CD8-positive, alpha-beta memory T cell (primary cell): ENCODE measurements at regions not wholly inside any gene's neighbourhood (a gene's known extent, or its start where the extent isn't known, plus 50 kb on each side); places are given as distances from the start of the nearest gene placed in this dataset.
"Not testable (repeated sequence)": the region's sequence is repeated elsewhere in the genome, so short reads cannot be mapped to it uniquely, and the experiment has no call there.

Experiments
- CTCF ChIA-PET: fragments of 350-600 bp; sonication (Branson Sonifier 250); formaldehyde crosslinking; loops from one replicate; lab custom pipeline; 2021; ENCODE audit warnings: antibody characterized with exemption; lab: Charles Lee
- POLR2A ChIA-PET: fragments of 350-600 bp; sonication (Branson Sonifier 250); formaldehyde crosslinking; loops from one replicate; lab custom pipeline; 2021; ENCODE audit warnings: antibody characterized with exemption; lab: Charles Lee
- DNase-seq, 5 donors: peaks; one replicate each; pipeline versions ENCODE4 v3.0.0 to v3.0.0-alpha.2; 2020 to 2022; ENCODE audit warnings: mixed read lengths in 1 of 5
- H3K27ac ChIP-seq: one replicate; pipeline ENCODE4 v1.7.0; 2013; ENCODE audit warnings: low read depth, mild to moderate bottlenecking, low read length, moderate library complexity
- H3K27me3 ChIP-seq: 2 replicates; pipeline ENCODE4 v1.7.0; 2013; ENCODE audit warnings: low read length, mild to moderate bottlenecking; ENCODE audit not compliant: insufficient read depth, poor library complexity, severe bottlenecking
- H3K36me3 ChIP-seq: 2 replicates; pipeline ENCODE4 v1.7.0; 2013; ENCODE audit warnings: mild to moderate bottlenecking, low read length, moderate library complexity; ENCODE audit not compliant: insufficient read depth
- H3K4me1 ChIP-seq: 2 replicates; pipeline ENCODE4 v1.7.0; 2013; ENCODE audit warnings: mild to moderate bottlenecking, low read length, moderate library complexity; ENCODE audit not compliant: insufficient read depth
- H3K4me3 ChIP-seq: 2 replicates; pipeline ENCODE4 v1.7.0; 2013; ENCODE audit warnings: mild to moderate bottlenecking, low read length
- H3K9me3 ChIP-seq: 2 replicates; pipeline ENCODE4 v1.7.0; 2013; ENCODE audit warnings: mild to moderate bottlenecking, low read length
- H3K27ac Mint-ChIP-seq, 8 donors: one replicate each; pipeline ENCODE4 v1.8.0; 2020 to 2021; ENCODE audit warnings: mixed read lengths in 8 of 8, mild to moderate bottlenecking in 6 of 8, inconsistent platforms in 3 of 8, moderate library complexity in 3 of 8
- H3K27me3 Mint-ChIP-seq, 2 donors: one replicate each; pipeline ENCODE4 v1.8.0; 2020 to 2021; ENCODE audit warnings: mixed read lengths in 2 of 2, mild to moderate bottlenecking in 1 of 2, moderate library complexity in 1 of 2
- H3K36me3 Mint-ChIP-seq, 3 donors: one replicate each; pipeline ENCODE4 v1.8.0; 2020 to 2021; ENCODE audit warnings: mixed read lengths in 3 of 3, inconsistent platforms in 1 of 3, mild to moderate bottlenecking in 1 of 3
- H3K4me1 Mint-ChIP-seq, 3 donors: one replicate each; pipeline ENCODE4 v1.8.0; 2020 to 2021; ENCODE audit warnings: mixed read lengths in 3 of 3, inconsistent platforms in 1 of 3, mild to moderate bottlenecking in 1 of 3
- H3K4me3 Mint-ChIP-seq, 7 donors: one replicate each; pipeline ENCODE4 v1.8.0; 2020 to 2021; ENCODE audit warnings: mixed read lengths in 7 of 7, mild to moderate bottlenecking in 6 of 7, moderate library complexity in 4 of 7, inconsistent platforms in 2 of 7
- H3K9me3 Mint-ChIP-seq, 5 donors: one replicate each; pipeline ENCODE4 v1.8.0; 2020 to 2022; ENCODE audit warnings: mixed read lengths in 5 of 5, mild to moderate bottlenecking in 3 of 5, moderate library complexity in 2 of 5, inconsistent platforms in 1 of 5

GRCh38 chr13:80502359-80502758 lies 161.4 kb upstream of the SPRY2 start:
- Mint-ChIP-seq H3K9me3 (peaks cover 0 to 13% (median 6%) of the 10 kb centered on the region in 5 donors), H3K36me3 (peaks cover 0 to 2% (median 0%) of the 10 kb centered on the region in 3 donors), H3K27ac (no peak overlapping the region), H3K27me3 (no peaks in the 10 kb centered on the region), H3K4me1 (no peaks in the 10 kb centered on the region), H3K4me3 (no peak overlapping the region)
- no peak overlapping the region for H3K4me3 ChIP-seq
- no peaks in the 10 kb centered on the region for H3K9me3 ChIP-seq
- H3K36me3 ChIP-seq: no peaks in the 10 kb centered on the region
- no peak overlapping the region for H3K27ac ChIP-seq
- ChIA-PET CTCF (no interaction called here), POLR2A (no interaction called here)
- H3K4me1 ChIP-seq: no peaks in the 10 kb centered on the region
- no peaks in the 10 kb centered on the region for H3K27me3 ChIP-seq
- DNase-seq: no peak

- CTCF ChIA-PET: no interaction called here
- no peaks in the 10 kb centered on the region for H3K9me3 ChIP-seq
- Mint-ChIP-seq H3K27ac (no peak overlapping the region), H3K27me3 (no peaks in the 10 kb centered on the region), H3K4me3 (no peak overlapping the region), H3K4me1 (no peaks in the 10 kb centered on the region), H3K36me3 (peaks cover 0 to 2% (median 0%) of the 10 kb centered on the region in 3 donors), H3K9me3 (peaks cover 0 to 11% (median 5%) of the 10 kb centered on the region in 5 donors)
- no peak overlapping the region for H3K4me3 ChIP-seq
- H3K27me3 ChIP-seq: no peaks in the 10 kb centered on the region
- no peak for DNase-seq
- H3K4me1 ChIP-seq: no peaks in the 10 kb centered on the region
- no peak overlapping the region for H3K27ac ChIP-seq
- H3K36me3 ChIP-seq: no peaks in the 10 kb centered on the region
- POLR2A ChIA-PET: no interaction called here
Measured at GRCh38 chr13:80501556-80501955, 160.6 kb upstream of the SPRY2 start.

GRCh38 chr13:80499536-80500290 lies 158.8 kb upstream of the SPRY2 start:
- Mint-ChIP-seq H3K4me3 (no peak overlapping the region), H3K4me1 (no peaks in the 10 kb centered on the region), H3K36me3 (peaks cover 0 to 2% (median 0%) of the 10 kb centered on the region in 3 donors), H3K27me3 (no peaks in the 10 kb centered on the region), H3K9me3 (no peaks in the 10 kb centered on the region), H3K27ac (no peak overlapping the region)
- no peaks in the 10 kb centered on the region for H3K4me1 ChIP-seq
- CTCF ChIA-PET: interaction anchor here (0.9 kb wide), 1 partner anchor 10 kb away, joined by 3 read pairs; no protein-coding TSS in a partner anchor
- H3K4me3 ChIP-seq: no peak overlapping the region
- no peak for DNase-seq
- H3K27me3 ChIP-seq: no peaks in the 10 kb centered on the region
- no peaks in the 10 kb centered on the region for H3K9me3 ChIP-seq
- POLR2A ChIA-PET: no interaction called here
- H3K36me3 ChIP-seq: no peaks in the 10 kb centered on the region
- H3K27ac ChIP-seq: no peak overlapping the region

- ChIA-PET CTCF (no interaction called here), POLR2A (no interaction called here)
- Histone ChIP-seq H3K4me3 (no peak overlapping the region), H3K27ac (no peak overlapping the region), H3K36me3 (no peaks in the 10 kb centered on the region), H3K4me1 (no peaks in the 10 kb centered on the region), H3K27me3 (no peaks in the 10 kb centered on the region), H3K9me3 (no peaks in the 10 kb centered on the region)
- Mint-ChIP-seq H3K4me3 (no peak overlapping the region), H3K36me3 (peaks cover 0 to 2% (median 0%) of the 10 kb centered on the region in 3 donors), H3K9me3 (peaks cover 0 to 2% (median 0%) of the 10 kb centered on the region in 5 donors), H3K4me1 (no peaks in the 10 kb centered on the region), H3K27ac (no peak overlapping the region), H3K27me3 (no peaks in the 10 kb centered on the region)
- no peak for DNase-seq
Measured at GRCh38 chr13:80498433-80498832, 157.5 kb upstream of the SPRY2 start.

- H3K27me3 ChIP-seq: no peaks in the 10 kb centered on the region
- no peaks in the 10 kb centered on the region for H3K9me3 ChIP-seq
- no peak overlapping the region for H3K4me3 ChIP-seq
- DNase-seq: no peak
- no peaks in the 10 kb centered on the region for H3K27me3 Mint-ChIP-seq
- no peak overlapping the region for H3K4me3 Mint-ChIP-seq
- peaks cover 0 to 2% (median 0%) of the 10 kb centered on the region in 3 donors for H3K36me3 Mint-ChIP-seq
- CTCF ChIA-PET: no interaction called here
- H3K27ac Mint-ChIP-seq: no peak overlapping the region
- H3K9me3 Mint-ChIP-seq: peaks cover 0 to 2% (median 0%) of the 10 kb centered on the region in 5 donors
- H3K27ac ChIP-seq: no peak overlapping the region
- no peaks in the 10 kb centered on the region for H3K36me3 ChIP-seq
- POLR2A ChIA-PET: no interaction called here
- H3K4me1 Mint-ChIP-seq: no peaks in the 10 kb centered on the region
- H3K4me1 ChIP-seq: no peaks in the 10 kb centered on the region
Measured at GRCh38 chr13:80497978-80498377, 157.1 kb upstream of the SPRY2 start.

GRCh38 chr13:80497439-80497838 lies 156.5 kb upstream of the SPRY2 start:
- H3K4me1 Mint-ChIP-seq: no peaks in the 10 kb centered on the region
- no peaks in the 10 kb centered on the region for H3K27me3 Mint-ChIP-seq
- no peak overlapping the region for H3K4me3 ChIP-seq
- H3K27ac ChIP-seq: no peak overlapping the region
- no peaks in the 10 kb centered on the region for H3K27me3 ChIP-seq
- DNase-seq: no peak
- no peaks in the 10 kb centered on the region for H3K4me1 ChIP-seq
- H3K9me3 Mint-ChIP-seq: peaks cover 0 to 2% (median 0%) of the 10 kb centered on the region in 5 donors
- no peak overlapping the region for H3K4me3 Mint-ChIP-seq
- no peaks in the 10 kb centered on the region for H3K36me3 ChIP-seq
- peaks cover 0 to 2% (median 0%) of the 10 kb centered on the region in 3 donors for H3K36me3 Mint-ChIP-seq
- POLR2A ChIA-PET: no interaction called here
- H3K9me3 ChIP-seq: no peaks in the 10 kb centered on the region
- H3K27ac Mint-ChIP-seq: no peak overlapping the region
- CTCF ChIA-PET: no interaction called here

GRCh38 chr13:80496721-80497397 lies 155.9 kb upstream of the SPRY2 start:
- Histone ChIP-seq H3K36me3 (no peaks in the 10 kb centered on the region), H3K9me3 (no peaks in the 10 kb centered on the region), H3K4me3 (no peak overlapping the region), H3K27me3 (no peaks in the 10 kb centered on the region), H3K4me1 (no peaks in the 10 kb centered on the region), H3K27ac (no peak overlapping the region)
- ChIA-PET POLR2A (no interaction called here), CTCF (no interaction called here)
- DNase-seq: no peak
- peaks cover 0 to 2% (median 0%) of the 10 kb centered on the region in 5 donors for H3K9me3 Mint-ChIP-seq
- no peaks in the 10 kb centered on the region for H3K4me1 Mint-ChIP-seq
- peaks cover 0 to 2% (median 0%) of the 10 kb centered on the region in 3 donors for H3K36me3 Mint-ChIP-seq
- no peak overlapping the region for H3K27ac Mint-ChIP-seq
- no peak overlapping the region for H3K4me3 Mint-ChIP-seq
- H3K27me3 Mint-ChIP-seq: no peaks in the 10 kb centered on the region

GRCh38 chr13:80490491-80490943 lies 149.6 kb upstream of the SPRY2 start:
- H3K9me3 Mint-ChIP-seq, POLR2A ChIA-PET, H3K4me1 Mint-ChIP-seq: not testable (repeated sequence)

More at GRCh38 chr13:80490491-80490943, 149.6 kb upstream of the SPRY2 start:
- H3K4me3 Mint-ChIP-seq, H3K27ac Mint-ChIP-seq, H3K4me1 ChIP-seq, CTCF ChIA-PET, H3K36me3 ChIP-seq, H3K36me3 Mint-ChIP-seq, DNase-seq, H3K27me3 Mint-ChIP-seq, H3K27me3 ChIP-seq, H3K9me3 ChIP-seq, H3K27ac ChIP-seq, H3K4me3 ChIP-seq: not testable (repeated sequence)
